HEK293 (cell line): ENCODE measurements at regions not wholly inside any gene's neighbourhood (a gene's known extent, or its start where the extent isn't known, plus 50 kb on each side); places are given as distances from the start of the nearest gene placed in this dataset.

ENCODE experiments used
- CTCF ChIA-PET: fragments of 350-600 bp; formaldehyde crosslinking; extraction: SDS; loops from one replicate; lab custom pipeline; 2021; ENCODE audit warnings: antibody characterized with exemption; lab: Yijun Ruan, JAX
- POLR2A ChIA-PET: fragments of 300-600 bp; formaldehyde crosslinking; extraction: SDS; loops from one replicate; lab custom pipeline; 2020; ENCODE audit warnings: antibody characterized with exemption, inconsistent platforms; lab: Yijun Ruan, JAX
- H3K27ac ChIP-seq: fragments of 200-500 bp; sonication (Bioruptor generic); 2 replicates; pipeline ENCODE4 v1.5.1; 2014; ENCODE audit warnings: low read depth, low read length, control low read depth, inconsistent platforms; ENCODE audit errors: extremely low read depth
- H3K36me3 ChIP-seq, 2 experiments: fragments of 200-500 bp in 1 of 2; sonication (Bioruptor generic) in 1 of 2; 1 replicate in 1 of 2; 2 replicates in 1 of 2; pipeline ENCODE4 v1.5.1; 2014 to 2017; ENCODE audit warnings: inconsistent platforms in 2 of 2, low read length in 2 of 2; ENCODE audit not compliant: control insufficient read depth in 2 of 2, insufficient read depth in 1 of 2
- H3K4me1 ChIP-seq: fragments of 200-500 bp; sonication (Bioruptor generic); 2 replicates; pipeline ENCODE4 v1.5.1; 2014; ENCODE audit warnings: mild to moderate bottlenecking, low read length, inconsistent platforms; ENCODE audit not compliant: control insufficient read depth, insufficient read depth
- H3K4me3 ChIP-seq: 2 replicates; pipeline ENCODE4 v1.5.1; 2011; ENCODE audit warnings: low read depth, mild to moderate bottlenecking, control low read depth, low read length, moderate library complexity
- H3K9me3 ChIP-seq: fragments of 200-500 bp; sonication (Bioruptor generic); 2 replicates; pipeline ENCODE4 v1.5.1; 2014; ENCODE audit warnings: low read depth, low read length, inconsistent platforms; ENCODE audit not compliant: control insufficient read depth, insufficient read depth
- KLF9 ChIP-seq: fragments of 450-650 bp; formaldehyde crosslinking; IDR thresholded peaks from 2 replicates; pipeline ENCODE4 v1.5.1; 2016; ENCODE audit warnings: missing biosample characterization, missing genetic modification characterization, low read depth
- MZF1 ChIP-seq: fragments of 450-650 bp; formaldehyde crosslinking; IDR thresholded peaks from 2 replicates; pipeline ENCODE4 v1.5.1; 2017; ENCODE audit warnings: missing biosample characterization, missing genetic modification characterization, borderline replicate concordance
- PRDM6 ChIP-seq: fragments of 450-650 bp; formaldehyde crosslinking; IDR thresholded peaks from 2 replicates; pipeline ENCODE4 v1.5.1; 2017; ENCODE audit warnings: missing biosample characterization, missing genetic modification characterization
- SCRT1 ChIP-seq: fragments of 450-650 bp; formaldehyde crosslinking; IDR thresholded peaks from 2 replicates; pipeline ENCODE4 v1.5.1; 2016; ENCODE audit warnings: missing biosample characterization, missing genetic modification characterization, borderline replicate concordance
- TRIM28 ChIP-seq: IDR thresholded peaks from 2 replicates; pipeline ENCODE4 v1.6.1; 2011; ENCODE audit warnings: low read length, control low read depth, borderline replicate concordance
- ZNF274 ChIP-seq, 2 experiments: fragments of 200-500 bp in 1 of 2; fragments of 450-650 bp in 1 of 2; sonication (Bioruptor generic) in 1 of 2; formaldehyde crosslinking in 1 of 2; IDR thresholded peaks; 2 replicates each; pipeline versions ENCODE4 v1.5.1 to v1.6.1; 2014 to 2016; ENCODE audit warnings: borderline replicate concordance in 1 of 2, inconsistent platforms in 1 of 2, low read length in 1 of 2, missing biosample characterization in 1 of 2, missing genetic modification characterization in 1 of 2
- ZNF311 ChIP-seq: fragments of 450-650 bp; formaldehyde crosslinking; IDR thresholded peaks from 2 replicates; pipeline ENCODE4 v1.5.1; 2017; ENCODE audit warnings: missing biosample characterization, missing genetic modification characterization, borderline replicate concordance
- ZNF426 ChIP-seq: fragments of 450-650 bp; formaldehyde crosslinking; IDR thresholded peaks from 2 replicates; pipeline ENCODE4 v1.5.1; 2017; ENCODE audit warnings: missing biosample characterization, missing genetic modification characterization, mild to moderate bottlenecking, inconsistent platforms, moderate library complexity
- ZNF449 ChIP-seq: fragments of 450-650 bp; formaldehyde crosslinking; IDR thresholded peaks from 2 replicates; pipeline ENCODE4 v1.5.1; 2017; ENCODE audit warnings: missing biosample characterization, mild to moderate bottlenecking, missing genetic modification characterization, moderate library complexity
- ZNF692 ChIP-seq: fragments of 450-650 bp; formaldehyde crosslinking; IDR thresholded peaks from 2 replicates; pipeline ENCODE4 v1.5.1; 2016; ENCODE audit warnings: missing biosample characterization, missing genetic modification characterization
- ZNF768 ChIP-seq: fragments of 450-650 bp; formaldehyde crosslinking; IDR thresholded peaks from 2 replicates; pipeline ENCODE4 v1.5.1; 2018; ENCODE audit warnings: missing biosample characterization, mild to moderate bottlenecking, missing genetic modification characterization
- TF ChIP-seq, protein P1 (sequence below): fragments of 450-650 bp; formaldehyde crosslinking; IDR thresholded peaks from 2 replicates; pipeline ENCODE4 v1.5.1; 2016; ENCODE audit warnings: missing biosample characterization, missing genetic modification characterization
- TF ChIP-seq, protein P2 (sequence below): fragments of 450-650 bp; formaldehyde crosslinking; conservative IDR thresholded peaks from 2 replicates; pipeline ENCODE4 v1.5.1; 2016; ENCODE audit warnings: low read depth, missing biosample characterization, missing genetic modification characterization

GRCh38 chr10:125274961-125275360, 114.6 kb upstream of the CTBP2 start (continued):
- no peak for TF ChIP-seq ZNF692 (tag by site-specific recombination)

DNA sequence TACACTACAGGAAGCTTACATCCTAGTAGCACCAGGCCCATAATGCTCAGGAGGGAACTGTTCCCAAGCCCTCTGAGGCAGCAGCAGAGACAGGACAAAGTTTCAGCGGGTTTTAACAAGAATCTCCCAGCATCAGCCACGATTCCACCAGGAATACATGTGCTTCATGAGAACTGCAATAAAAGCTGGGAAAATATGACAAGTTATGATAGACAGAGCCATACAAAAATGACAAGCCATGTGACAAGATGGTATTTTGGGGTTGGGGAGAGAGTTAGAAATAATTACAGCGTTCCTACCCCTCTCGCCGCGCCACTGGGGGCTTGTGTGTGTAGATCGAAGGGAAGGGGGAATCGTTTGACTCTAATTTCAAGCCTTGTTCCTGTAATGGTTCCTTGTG, 112.7 kb upstream of the CTBP2 start:
- no peak overlapping the region for H3K4me3 ChIP-seq
- no peaks in the 10 kb centered on the region for H3K36me3 ChIP-seq
- H3K9me3 ChIP-seq = no peaks in the 10 kb centered on the region
- no peak overlapping the region for H3K27ac ChIP-seq
- H3K4me1 ChIP-seq = no peaks in the 10 kb centered on the region
- POLR2A ChIA-PET = no interaction called here
- CTCF ChIA-PET = no interaction called here
- TF ChIP-seq, protein P1, sequence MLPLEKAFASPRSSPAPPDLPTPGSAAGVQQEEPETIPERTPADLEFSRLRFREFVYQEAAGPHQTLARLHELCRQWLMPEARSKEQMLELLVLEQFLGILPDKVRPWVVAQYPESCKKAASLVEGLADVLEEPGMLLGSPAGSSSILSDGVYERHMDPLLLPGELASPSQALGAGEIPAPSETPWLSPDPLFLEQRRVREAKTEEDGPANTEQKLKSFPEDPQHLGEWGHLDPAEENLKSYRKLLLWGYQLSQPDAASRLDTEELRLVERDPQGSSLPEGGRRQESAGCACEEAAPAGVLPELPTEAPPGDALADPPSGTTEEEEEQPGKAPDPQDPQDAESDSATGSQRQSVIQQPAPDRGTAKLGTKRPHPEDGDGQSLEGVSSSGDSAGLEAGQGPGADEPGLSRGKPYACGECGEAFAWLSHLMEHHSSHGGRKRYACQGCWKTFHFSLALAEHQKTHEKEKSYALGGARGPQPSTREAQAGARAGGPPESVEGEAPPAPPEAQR (tag by site-specific recombination) = no peak
- TF ChIP-seq ZNF274 (IDR thresholded peaks at IDR 0.05; ENCODE audit: low read length) (no peak), ZNF274 (tag by site-specific recombination; IDR thresholded peaks at IDR 0.05; ENCODE audit: borderline replicate concordance) (no peak), ZNF768 (tag by site-specific recombination) (no peak), SCRT1 (tag by site-specific recombination) (no peak), KLF9 (tag by site-specific recombination) (no peak), MZF1 (no peak), TRIM28 (no peak), ZNF311 (tag by site-specific recombination) (no peak), ZNF449 (no peak), ZNF426 (no peak), PRDM6 (tag by site-specific recombination) (no peak)
- TF ChIP-seq, protein P2, sequence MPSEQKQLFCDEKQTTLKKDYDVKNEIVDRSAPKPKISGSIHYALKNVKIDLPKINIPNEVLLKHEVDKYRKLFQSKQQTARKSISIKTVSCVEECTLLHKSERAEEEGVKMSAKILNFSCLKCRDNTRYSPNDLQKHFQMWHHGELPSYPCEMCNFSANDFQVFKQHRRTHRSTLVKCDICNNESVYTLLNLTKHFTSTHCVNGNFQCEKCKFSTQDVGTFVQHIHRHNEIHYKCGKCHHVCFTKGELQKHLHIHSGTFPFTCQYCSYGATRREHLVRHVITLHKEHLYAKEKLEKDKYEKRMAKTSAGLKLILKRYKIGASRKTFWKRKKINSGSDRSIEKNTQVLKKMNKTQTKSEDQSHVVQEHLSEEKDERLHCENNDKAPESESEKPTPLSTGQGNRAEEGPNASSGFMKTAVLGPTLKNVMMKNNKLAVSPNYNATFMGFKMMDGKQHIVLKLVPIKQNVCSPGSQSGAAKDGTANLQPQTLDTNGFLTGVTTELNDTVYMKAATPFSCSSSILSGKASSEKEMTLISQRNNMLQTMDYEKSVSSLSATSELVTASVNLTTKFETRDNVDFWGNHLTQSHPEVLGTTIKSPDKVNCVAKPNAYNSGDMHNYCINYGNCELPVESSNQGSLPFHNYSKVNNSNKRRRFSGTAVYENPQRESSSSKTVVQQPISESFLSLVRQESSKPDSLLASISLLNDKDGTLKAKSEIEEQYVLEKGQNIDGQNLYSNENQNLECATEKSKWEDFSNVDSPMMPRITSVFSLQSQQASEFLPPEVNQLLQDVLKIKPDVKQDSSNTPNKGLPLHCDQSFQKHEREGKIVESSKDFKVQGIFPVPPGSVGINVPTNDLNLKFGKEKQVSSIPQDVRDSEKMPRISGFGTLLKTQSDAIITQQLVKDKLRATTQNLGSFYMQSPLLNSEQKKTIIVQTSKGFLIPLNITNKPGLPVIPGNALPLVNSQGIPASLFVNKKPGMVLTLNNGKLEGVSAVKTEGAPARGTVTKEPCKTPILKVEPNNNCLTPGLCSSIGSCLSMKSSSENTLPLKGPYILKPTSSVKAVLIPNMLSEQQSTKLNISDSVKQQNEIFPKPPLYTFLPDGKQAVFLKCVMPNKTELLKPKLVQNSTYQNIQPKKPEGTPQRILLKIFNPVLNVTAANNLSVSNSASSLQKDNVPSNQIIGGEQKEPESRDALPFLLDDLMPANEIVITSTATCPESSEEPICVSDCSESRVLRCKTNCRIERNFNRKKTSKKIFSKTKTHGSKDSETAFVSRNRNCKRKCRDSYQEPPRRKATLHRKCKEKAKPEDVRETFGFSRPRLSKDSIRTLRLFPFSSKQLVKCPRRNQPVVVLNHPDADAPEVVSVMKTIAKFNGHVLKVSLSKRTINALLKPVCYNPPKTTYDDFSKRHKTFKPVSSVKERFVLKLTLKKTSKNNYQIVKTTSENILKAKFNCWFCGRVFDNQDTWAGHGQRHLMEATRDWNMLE (tag by site-specific recombination) = no peak
